Left lung (tissue), 4 donors: ENCODE measurements at regions not wholly inside any gene's neighbourhood (a gene's known extent, or its start where the extent isn't known, plus 50 kb on each side); places are given as distances from the start of the nearest gene placed in this dataset.
"Not testable (repeated sequence)": the region's sequence is repeated elsewhere in the genome, so short reads cannot be mapped to it uniquely, and the experiment has no call there.

Source experiments
- ATAC-seq: fragments of 200-7000 bp; cut with Tn5 transposase; one replicate; pipeline ENCODE4 v1.9.1; 2020; ENCODE audit warnings: moderate library complexity
- DNase-seq, 4 donors: peaks; one replicate each; pipeline ENCODE4 v3.0.0-alpha.2; 2013 to 2020
- H3K27ac ChIP-seq, 2 donors: fragments of 200-600 bp; sonication (generic) in 1 of 2; one replicate each; pipeline versions ENCODE4 v1.5.0 to v1.8.0; 2020 to 2021
- H3K27me3 ChIP-seq, 2 donors: fragments of 200-600 bp; sonication (generic) in 1 of 2; one replicate each; pipeline versions ENCODE4 v1.5.0 to v1.8.0; 2020 to 2021
- H3K36me3 ChIP-seq, 2 donors: fragments of 200-600 bp; sonication (generic) in 1 of 2; one replicate each; pipeline versions ENCODE4 v1.5.0 to v1.8.0; 2020 to 2021
- H3K4me1 ChIP-seq, 2 donors: fragments of 200-600 bp; one replicate each; pipeline ENCODE4 v1.8.0; 2021
- H3K4me3 ChIP-seq, 2 donors: fragments of 200-600 bp; sonication (generic) in 1 of 2; one replicate each; pipeline versions ENCODE4 v1.5.0 to v1.8.0; 2020 to 2021; ENCODE audit warnings: mild to moderate bottlenecking in 1 of 2
- H3K9me3 ChIP-seq, 2 donors: fragments of 200-600 bp; sonication (generic) in 1 of 2; one replicate each; pipeline versions ENCODE4 v1.5.0 to v1.8.0; 2020 to 2021
- CTCF ChIP-seq, 2 donors: fragments of 200-600 bp; sonication (generic) in 1 of 2; IDR thresholded peaks; one replicate each; pipeline versions ENCODE4 v1.5.0 to v1.8.0; 2021; ENCODE audit warnings: antibody characterized with exemption in 2 of 2
- intact Hi-C, 2 donors: fragments of 100-400 bp; cut with DNase I; formaldehyde crosslinking; loops; one replicate each; pipeline versions ENCODE4 v1.11.2 to v1.14.2; 2022
- donor health status: DM: no; HTN: yes; CAD: no.
- donor health status: DM: no; HTN: no; CAD: no.

DNA sequence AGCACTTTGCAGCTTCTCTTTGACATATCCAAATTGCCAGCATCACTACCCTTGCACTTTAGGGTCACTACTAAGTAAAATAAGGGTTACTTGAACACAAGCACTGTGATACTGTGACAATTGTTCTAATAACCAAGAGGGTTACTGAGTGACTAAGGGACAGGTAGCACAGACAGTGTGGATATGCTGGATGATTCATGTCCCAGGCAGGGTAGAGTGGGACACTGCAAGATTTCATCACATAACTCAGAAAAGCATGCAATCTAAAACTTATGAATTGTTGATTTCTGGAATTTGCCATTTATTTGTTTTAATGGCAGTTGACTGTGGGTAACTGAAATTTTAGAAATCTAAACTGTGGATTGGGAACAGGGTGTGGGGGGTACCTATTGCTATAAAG lies 218.8 kb downstream of the KITLG start:
- Histone ChIP-seq H3K9me3 (peaks cover 0 to 10% of the 10 kb centered on the region in 2 donors), H3K27me3 (no peaks in the 10 kb centered on the region), H3K27ac (no peak overlapping the region), H3K4me1 (no peaks in the 10 kb centered on the region), H3K36me3 (no peaks in the 10 kb centered on the region), H3K4me3 (no peak overlapping the region)
- intact Hi-C loops: no loop called here
- DNase-seq (no peak), ATAC-seq (no peak)
- no peak for TF ChIP-seq CTCF (IDR thresholded peaks at IDR 0.05)

- TF ChIP-seq CTCF (IDR thresholded peaks at IDR 0.05): no peak
- H3K4me1 ChIP-seq: no peaks in the 10 kb centered on the region
- no peak for DNase-seq
- H3K4me3 ChIP-seq: no peak overlapping the region
- peak; percentile 25 for ATAC-seq
- H3K27ac ChIP-seq: no peak overlapping the region
- no peaks in the 10 kb centered on the region for H3K27me3 ChIP-seq
- intact Hi-C loops: no loop called here
- H3K9me3 ChIP-seq: peaks cover 0 to 10% of the 10 kb centered on the region in 2 donors
- no peaks in the 10 kb centered on the region for H3K36me3 ChIP-seq
These were observed 217.8 kb downstream of the KITLG start for GRCh38 chr12:88362439-88362838.

GRCh38 chr12:88365403-88365802 lies 214.9 kb downstream of the KITLG start:
- intact Hi-C loops: no loop called here
- Histone ChIP-seq H3K27ac (no peak overlapping the region), H3K27me3 (no peaks in the 10 kb centered on the region), H3K36me3 (no peaks in the 10 kb centered on the region), H3K4me3 (no peak overlapping the region), H3K9me3 (no peaks in the 10 kb centered on the region), H3K4me1 (no peaks in the 10 kb centered on the region)
- ATAC-seq (no peak), DNase-seq (no peak)
- no peak for TF ChIP-seq CTCF (IDR thresholded peaks at IDR 0.05)

DNA sequence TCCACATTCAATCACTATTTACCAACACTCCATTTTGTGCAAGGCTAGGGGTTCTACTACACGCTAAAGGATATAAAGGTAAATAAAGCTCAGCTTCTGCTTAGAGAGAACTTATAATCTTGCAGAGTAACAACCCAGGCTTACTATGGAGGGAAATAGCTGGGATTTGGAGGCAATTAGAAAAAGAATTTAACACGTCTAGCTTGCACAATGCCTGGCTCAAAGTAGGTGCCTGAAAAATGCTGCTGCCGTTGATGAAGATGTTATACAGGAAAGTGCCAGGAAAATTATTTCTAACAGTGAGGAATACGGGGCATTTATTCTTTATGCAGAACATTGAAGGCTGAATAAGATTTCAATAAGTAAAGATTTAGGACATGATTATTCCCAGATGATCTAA lies 214.2 kb downstream of the KITLG start:
- H3K36me3 ChIP-seq: no peaks in the 10 kb centered on the region

DNA sequence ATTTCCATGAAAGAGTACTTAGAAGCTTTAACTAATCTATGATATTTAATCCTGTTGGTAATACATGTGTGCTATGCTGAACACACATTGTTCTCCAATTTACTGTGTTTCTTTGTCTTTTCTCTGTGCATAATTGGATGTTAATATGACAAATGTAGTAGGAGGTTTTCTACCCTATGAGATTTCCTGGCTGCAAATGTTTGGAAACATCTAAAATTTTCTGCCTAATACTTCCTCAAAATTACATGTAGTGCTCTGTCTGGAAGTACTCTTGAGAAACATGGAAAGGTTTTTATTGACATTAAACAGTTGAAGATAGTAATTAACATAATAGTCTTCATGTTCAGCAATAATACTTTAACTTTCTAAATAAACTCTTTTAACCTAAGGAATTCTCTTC lies 213.0 kb downstream of the KITLG start:
- no peak overlapping the region for H3K27ac ChIP-seq
- H3K4me1 ChIP-seq: no peaks in the 10 kb centered on the region
- no peak for DNase-seq
- intact Hi-C loops: no loop called here
- no peaks in the 10 kb centered on the region for H3K27me3 ChIP-seq
- no peak for ATAC-seq
- no peak for TF ChIP-seq CTCF (IDR thresholded peaks at IDR 0.05)
- H3K4me3 ChIP-seq: no peak overlapping the region
- no peaks in the 10 kb centered on the region for H3K9me3 ChIP-seq
- H3K36me3 ChIP-seq: no peaks in the 10 kb centered on the region

More for the DNA sequence above, 214.2 kb downstream of the KITLG start:
- H3K4me3 ChIP-seq: no peak overlapping the region
- intact Hi-C loops: no loop called here
- no peaks in the 10 kb centered on the region for H3K4me1 ChIP-seq
- no peak for DNase-seq
- no peaks in the 10 kb centered on the region for H3K9me3 ChIP-seq
- no peak for ATAC-seq
- H3K27me3 ChIP-seq: no peaks in the 10 kb centered on the region
- H3K27ac ChIP-seq: no peak overlapping the region
- no peak for TF ChIP-seq CTCF (IDR thresholded peaks at IDR 0.05)

DNA sequence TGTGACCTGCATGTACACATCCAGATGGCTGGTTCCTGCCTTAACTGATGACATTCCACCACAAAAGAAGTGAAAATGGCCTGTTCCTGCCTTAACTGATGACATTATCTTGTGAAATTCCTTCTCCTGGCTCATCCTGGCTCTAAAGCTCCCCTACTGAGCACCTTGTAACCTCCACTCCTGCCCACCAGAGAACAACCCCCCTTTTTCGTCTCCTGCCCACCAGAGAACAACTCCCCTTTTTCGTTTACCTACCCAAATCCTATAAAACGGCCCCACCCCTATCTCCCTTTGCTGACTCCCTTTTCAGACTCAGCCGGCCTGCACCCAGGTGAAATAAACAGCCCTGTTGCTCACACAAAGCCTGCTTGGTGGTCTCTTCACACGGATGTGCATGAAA lies 212.2 kb downstream of the KITLG start:
- ATAC-seq, H3K36me3 ChIP-seq, H3K9me3 ChIP-seq, H3K27me3 ChIP-seq, H3K27ac ChIP-seq, H3K4me1 ChIP-seq, H3K4me3 ChIP-seq, intact Hi-C loops, DNase-seq: not testable (repeated sequence)
